Mesodermal cell (in vitro differentiated cells): ENCODE measurements at regions not wholly inside any gene's neighbourhood (a gene's known extent, or its start where the extent isn't known, plus 50 kb on each side); places are given as distances from the start of the nearest gene placed in this dataset.

ENCODE experiments used
- H3K27ac ChIP-seq: 2 replicates; pipeline ENCODE4 v1.7.0; 2013; ENCODE audit warnings: mild to moderate bottlenecking, low read depth, low read length, moderate library complexity; ENCODE audit not compliant: severe bottlenecking
- H3K36me3 ChIP-seq: 2 replicates; pipeline ENCODE4 v1.7.1; 2013; ENCODE audit warnings: mild to moderate bottlenecking, low read length, moderate library complexity; ENCODE audit not compliant: control insufficient read depth, insufficient read depth
- H3K4me1 ChIP-seq: one replicate; pipeline ENCODE4 v1.7.1; 2013; ENCODE audit warnings: mild to moderate bottlenecking, low read length; ENCODE audit not compliant: insufficient read depth, control insufficient read depth, poor library complexity, severe bottlenecking
- H3K4me3 ChIP-seq: 2 replicates; pipeline ENCODE4 v1.7.0; 2013; ENCODE audit warnings: low read length, control low read depth, mild to moderate bottlenecking; ENCODE audit not compliant: insufficient read depth, poor library complexity, severe bottlenecking; ENCODE audit errors: extremely low read depth
- H3K9me3 ChIP-seq: 2 replicates; pipeline ENCODE4 v1.7.1; 2013; ENCODE audit warnings: mild to moderate bottlenecking, low read length, moderate library complexity; ENCODE audit not compliant: control insufficient read depth
- WGBS, 2 experiments: methylation state at CpG; one replicate each; pipeline ENCODE4 v1.1.5; 2013; ENCODE audit warnings: missing lambda C conversion rate in 2 of 2; ENCODE audit not compliant: insufficient coverage in 2 of 2; 5-methylcytosine and 5-hydroxymethylcytosine counted together

DNA sequence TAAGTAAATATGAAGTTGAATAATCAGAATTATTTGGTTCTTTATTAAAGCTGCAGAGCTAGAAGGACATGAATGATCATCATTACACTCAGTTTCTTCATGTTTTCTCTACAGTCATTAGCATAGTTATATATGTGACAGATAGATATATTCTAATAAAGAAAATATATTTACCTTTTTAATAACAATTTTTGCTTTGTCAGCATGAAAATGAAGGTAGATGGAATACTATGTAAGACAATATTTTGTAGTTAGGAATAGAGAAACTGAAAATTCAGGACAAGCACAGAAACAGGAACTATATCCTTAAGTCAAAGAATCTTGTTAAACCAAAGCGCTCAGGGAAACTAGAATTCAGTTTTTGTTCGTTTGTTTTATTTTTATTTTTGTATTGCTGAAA, 649.9 kb upstream of the NRXN1 start:
- H3K4me1 ChIP-seq: no peaks in the 10 kb centered on the region
- no peak overlapping the region for H3K4me3 ChIP-seq
- no peaks in the 10 kb centered on the region for H3K9me3 ChIP-seq
- H3K36me3 ChIP-seq: no peaks in the 10 kb centered on the region
- WGBS, 2 experiments: 89 to 92% methylated on average over 2 of the region's 2 CpGs
- no peak overlapping the region for H3K27ac ChIP-seq

DNA sequence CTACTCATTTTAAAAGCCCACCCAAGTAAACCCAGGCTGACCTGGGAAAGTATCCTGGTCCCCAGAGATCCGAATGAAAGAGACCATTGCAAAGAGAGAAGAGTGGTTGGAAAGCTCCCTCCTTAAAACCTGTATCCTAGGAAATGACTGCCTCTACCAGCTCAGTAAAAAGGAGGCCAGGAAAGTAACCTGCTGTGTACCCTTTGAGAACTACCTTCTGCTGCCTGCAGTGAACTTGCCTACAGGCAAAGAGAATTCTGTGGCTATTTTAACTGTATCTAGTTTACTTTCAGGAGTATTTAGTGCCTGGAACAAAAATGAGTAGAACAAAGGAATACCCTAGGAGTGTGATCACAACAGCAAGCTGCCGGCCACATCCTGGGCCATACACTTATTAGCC, 641.7 kb upstream of the NRXN1 start:
- 19 to 60% methylated on average over 1 to 2 of the region's 2 CpGs for WGBS, 2 experiments

DNA sequence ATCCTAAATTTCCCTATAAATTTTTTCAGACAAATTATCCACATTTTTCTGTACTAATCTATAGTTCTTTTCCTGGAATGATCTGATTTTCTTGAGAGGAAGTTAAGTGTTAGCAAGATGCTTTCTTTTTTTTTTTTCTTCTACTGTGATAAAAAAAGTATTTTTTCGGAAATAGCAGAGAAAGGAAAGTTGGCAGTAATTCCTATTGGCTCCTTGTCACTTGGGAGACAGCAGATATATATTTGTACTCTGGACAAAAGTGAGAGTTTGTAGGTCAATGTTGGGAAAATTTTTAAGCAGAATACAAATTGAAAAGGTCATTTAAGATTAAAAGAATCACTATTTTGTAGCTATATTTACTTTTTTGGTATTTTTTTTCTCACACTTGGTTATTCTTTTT, 635.7 kb upstream of the NRXN1 start:
- Histone ChIP-seq H3K27ac (no peak overlapping the region), H3K36me3 (no peaks in the 10 kb centered on the region), H3K4me1 (no peaks in the 10 kb centered on the region), H3K9me3 (no peaks in the 10 kb centered on the region), H3K4me3 (no peak overlapping the region)
- WGBS, 2 experiments: 100% methylated on average over 1 of the region's 1 CpG; no CpG with 5 or more reads in 1 of the 2 experiments

More for the DNA sequence above, 641.7 kb upstream of the NRXN1 start:
- Histone ChIP-seq H3K9me3 (no peaks in the 10 kb centered on the region), H3K4me3 (no peak overlapping the region), H3K4me1 (no peaks in the 10 kb centered on the region), H3K27ac (peak overlapping the region; percentile 25), H3K36me3 (no peaks in the 10 kb centered on the region)

DNA sequence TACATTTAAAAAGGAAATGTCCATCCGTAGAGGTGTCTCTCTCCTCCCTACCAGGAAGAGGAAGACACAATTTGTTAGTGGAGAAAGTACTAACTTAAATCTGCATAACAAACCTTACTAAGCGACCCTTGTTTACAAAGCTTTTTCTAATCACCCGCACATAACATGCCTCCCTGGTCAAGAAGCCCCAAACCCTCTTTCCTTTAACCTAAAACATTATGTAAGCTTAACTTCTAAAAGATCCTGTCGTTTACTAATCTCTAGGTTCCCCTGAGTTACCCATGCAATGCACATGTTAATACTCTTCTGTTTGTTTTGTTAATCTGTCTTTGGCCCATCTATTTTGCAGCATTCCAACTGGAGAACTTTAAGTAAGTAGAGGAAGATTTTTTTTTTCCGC, 630.3 kb upstream of the NRXN1 start:
- WGBS, 2 experiments: 52 to 69% methylated on average over 2 to 3 of the region's 5 CpGs
- Histone ChIP-seq H3K4me1 (no peaks in the 10 kb centered on the region), H3K4me3 (no peak overlapping the region), H3K36me3 (no peaks in the 10 kb centered on the region), H3K27ac (no peak overlapping the region), H3K9me3 (no peaks in the 10 kb centered on the region)

DNA sequence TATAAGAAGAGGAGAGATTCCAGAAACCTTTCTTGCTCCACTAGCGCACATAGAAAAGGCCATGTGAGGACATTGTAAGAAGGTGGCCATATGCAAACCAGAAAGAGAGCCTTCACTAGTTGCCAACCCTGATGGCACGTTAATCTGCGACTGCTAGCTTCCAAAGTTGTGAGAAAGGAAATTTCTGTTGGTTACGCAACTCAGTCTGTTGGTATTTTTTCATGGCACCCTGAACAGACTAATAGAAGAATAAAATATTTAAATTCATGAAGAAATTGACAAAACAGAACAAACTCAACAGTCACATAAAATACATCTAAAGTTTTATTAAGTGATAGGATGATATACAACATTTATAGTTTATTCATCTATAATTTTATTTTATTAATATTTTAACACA, 625.9 kb upstream of the NRXN1 start:
- Histone ChIP-seq H3K4me1 (no peaks in the 10 kb centered on the region), H3K9me3 (no peaks in the 10 kb centered on the region), H3K36me3 (no peaks in the 10 kb centered on the region), H3K27ac (no peak overlapping the region), H3K4me3 (no peak overlapping the region)
- 92 to 100% methylated on average over 1 to 3 of the region's 4 CpGs for WGBS, 2 experiments

DNA sequence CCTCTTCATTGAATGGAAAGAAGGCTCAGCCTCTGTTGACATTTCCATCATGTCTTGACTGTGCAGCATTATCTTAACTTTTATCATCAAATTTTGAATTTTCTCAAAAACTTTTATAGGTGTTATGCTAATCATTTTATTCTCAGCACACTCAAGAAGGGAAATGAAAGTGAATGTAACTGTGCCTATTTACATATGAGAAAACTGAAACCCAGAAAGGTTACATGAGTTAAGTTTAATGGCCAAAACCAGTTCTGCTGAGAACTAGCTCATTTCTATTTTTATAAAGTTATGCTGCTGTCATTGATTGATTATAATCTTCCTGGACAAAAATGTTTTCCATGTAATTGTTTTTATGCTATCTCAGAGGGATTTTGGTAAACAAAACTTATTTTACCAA, 618.8 kb upstream of the NRXN1 start:
- H3K27ac ChIP-seq: no peak overlapping the region
- no peaks in the 10 kb centered on the region for H3K4me1 ChIP-seq
- no peaks in the 10 kb centered on the region for H3K9me3 ChIP-seq
- H3K4me3 ChIP-seq: no peak overlapping the region
- no peaks in the 10 kb centered on the region for H3K36me3 ChIP-seq

DNA sequence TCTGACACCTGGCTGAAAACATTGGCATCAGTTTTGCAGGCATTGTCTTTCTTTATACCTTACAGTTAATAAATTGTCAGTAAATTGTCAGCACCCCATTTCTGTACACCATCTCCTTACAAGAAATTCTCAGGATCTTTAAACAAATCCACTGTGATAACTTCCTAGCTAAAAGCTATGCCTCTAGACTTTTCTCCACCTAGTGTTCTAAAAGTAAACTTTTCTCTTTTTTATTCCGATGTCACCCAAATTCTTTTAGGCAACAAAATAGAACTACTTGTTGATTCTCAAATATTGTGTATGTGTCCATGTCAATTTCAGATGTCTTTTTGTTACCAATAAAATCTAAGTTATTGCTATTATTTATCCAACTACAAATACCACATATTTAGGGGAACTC, 617.4 kb upstream of the NRXN1 start:
- no CpG with 5 or more reads among the region's 1 CpG for WGBS, 2 experiments
- no peaks in the 10 kb centered on the region for H3K36me3 ChIP-seq
- no peak overlapping the region for H3K27ac ChIP-seq
- H3K9me3 ChIP-seq: no peaks in the 10 kb centered on the region
- H3K4me3 ChIP-seq: no peak overlapping the region
- H3K4me1 ChIP-seq: no peaks in the 10 kb centered on the region

DNA sequence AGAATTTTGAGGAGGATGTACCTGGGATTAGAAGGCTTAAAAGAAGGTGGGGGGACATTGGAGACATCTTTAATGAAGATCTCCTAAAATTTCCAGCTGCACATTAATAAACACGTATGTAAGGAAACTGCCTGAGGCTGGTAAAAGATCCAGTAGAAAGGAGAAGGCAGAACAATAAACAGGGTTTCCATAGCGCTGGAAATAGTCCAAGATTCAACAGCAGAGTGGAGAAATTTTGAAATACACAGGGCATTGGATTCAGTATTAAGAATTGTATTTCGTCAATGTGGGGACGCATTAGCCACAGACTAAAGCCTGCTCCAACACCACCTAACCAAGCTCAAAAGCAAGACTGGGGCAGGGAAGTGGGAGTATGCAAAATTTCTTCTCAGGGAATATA, 606.9 kb upstream of the NRXN1 start:
- H3K4me3 ChIP-seq: no peak overlapping the region
- H3K9me3 ChIP-seq: no peaks in the 10 kb centered on the region
- 100% methylated on average over 1 to 2 of the region's 4 CpGs for WGBS, 2 experiments

DNA sequence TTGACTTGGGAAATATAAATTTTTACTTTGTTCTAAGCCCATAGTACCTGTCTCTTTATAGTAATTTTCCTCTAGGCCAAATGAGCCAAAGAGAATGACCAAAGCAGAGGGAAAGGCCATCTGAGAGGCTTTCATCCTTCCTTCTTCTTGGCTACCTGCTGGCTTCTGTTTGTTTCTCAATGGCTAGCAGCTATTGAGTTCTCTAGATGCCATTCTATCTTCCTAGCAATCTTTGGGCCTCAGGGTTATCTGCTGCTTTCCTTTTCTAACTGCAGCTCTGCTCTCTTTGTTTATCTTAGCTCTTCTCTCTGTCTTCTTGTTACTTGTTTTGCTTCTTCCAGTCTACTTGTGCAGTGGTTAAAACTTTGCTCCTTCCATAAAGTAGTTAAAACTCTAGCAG, 601.1 kb upstream of the NRXN1 start:
- Histone ChIP-seq H3K36me3 (no peaks in the 10 kb centered on the region), H3K4me3 (no peak overlapping the region), H3K27ac (no peak overlapping the region), H3K4me1 (no peaks in the 10 kb centered on the region), H3K9me3 (no peaks in the 10 kb centered on the region)

More for the DNA sequence above, 606.9 kb upstream of the NRXN1 start:
- H3K27ac ChIP-seq: no peak overlapping the region
- H3K4me1 ChIP-seq: no peaks in the 10 kb centered on the region
- H3K36me3 ChIP-seq: no peaks in the 10 kb centered on the region

DNA sequence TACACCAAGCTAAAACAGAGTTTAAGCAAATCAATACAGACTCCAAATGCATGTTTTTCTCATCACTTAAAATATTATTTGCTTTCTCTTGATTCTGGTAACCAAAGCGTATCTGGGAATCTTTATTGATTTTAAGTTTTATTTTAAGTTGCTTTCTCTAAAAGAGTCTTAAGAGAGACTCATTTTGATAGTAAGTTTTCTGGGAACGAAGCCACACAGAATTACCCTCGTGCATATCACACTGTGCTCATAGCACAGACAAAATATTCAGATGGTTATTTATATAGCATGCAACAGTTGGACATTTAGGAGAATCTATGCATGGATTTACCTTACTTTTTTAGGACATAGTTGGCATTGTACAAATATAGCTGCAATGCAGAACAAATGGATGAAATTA, 597.5 kb upstream of the NRXN1 start:
- WGBS, 2 experiments: no CpG with 5 or more reads among the region's 3 CpGs
- Histone ChIP-seq H3K36me3 (no peaks in the 10 kb centered on the region), H3K4me3 (no peak overlapping the region), H3K9me3 (no peaks in the 10 kb centered on the region), H3K4me1 (no peaks in the 10 kb centered on the region), H3K27ac (no peak overlapping the region)

DNA sequence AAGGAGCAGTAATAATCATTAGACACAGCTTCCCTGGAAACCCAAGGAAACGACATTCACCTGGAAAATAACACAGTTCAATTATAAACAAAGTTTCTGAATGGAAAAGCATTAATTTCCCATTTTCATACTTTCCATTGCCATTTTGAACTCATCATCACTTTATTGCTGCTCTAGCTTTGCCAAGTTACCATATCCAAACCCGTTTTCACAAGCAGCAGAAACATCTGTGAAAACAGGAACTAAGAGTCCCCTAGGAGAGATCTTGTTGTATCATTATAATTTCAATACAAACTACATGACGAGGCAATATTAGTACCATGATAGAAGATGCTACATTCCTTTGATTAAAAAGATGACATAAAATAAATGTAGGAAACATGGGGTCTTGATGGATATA, 597.0 kb upstream of the NRXN1 start:
- H3K36me3 ChIP-seq: no peaks in the 10 kb centered on the region
- H3K4me3 ChIP-seq: no peak overlapping the region
- WGBS, 2 experiments: 88 to 100% methylated on average over 1 of the region's 3 CpGs
- H3K27ac ChIP-seq: no peak overlapping the region
- H3K9me3 ChIP-seq: no peaks in the 10 kb centered on the region
- no peaks in the 10 kb centered on the region for H3K4me1 ChIP-seq

DNA sequence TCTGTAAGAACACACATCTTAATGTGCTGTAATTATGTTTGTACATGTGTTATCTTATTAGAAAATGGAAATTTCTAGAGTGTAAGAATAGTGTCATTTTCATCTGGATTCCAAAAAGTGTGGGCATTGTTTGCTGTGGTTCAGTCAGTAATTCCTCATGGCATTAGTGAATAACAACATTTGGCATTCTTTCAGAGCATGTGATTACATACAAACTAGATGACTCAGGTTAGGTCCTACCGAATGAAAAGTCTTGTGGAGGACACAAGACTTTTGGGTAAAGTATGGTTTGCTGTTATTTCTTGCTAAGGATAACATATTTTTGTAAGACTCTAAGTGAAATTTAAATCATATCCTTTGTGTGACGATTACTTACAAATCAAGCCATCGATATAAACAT, 593.1 kb upstream of the NRXN1 start:
- no peaks in the 10 kb centered on the region for H3K36me3 ChIP-seq
- H3K4me3 ChIP-seq: no peak overlapping the region
- WGBS, 2 experiments: no CpG with 5 or more reads among the region's 3 CpGs
- no peaks in the 10 kb centered on the region for H3K9me3 ChIP-seq
- H3K4me1 ChIP-seq: no peaks in the 10 kb centered on the region
- H3K27ac ChIP-seq: no peak overlapping the region
